HFFc6 (cell line): ENCODE measurements at regions not wholly inside any gene's neighbourhood (a gene's known extent, or its start where the extent isn't known, plus 50 kb on each side); places are given as distances from the start of the nearest gene placed in this dataset.

Experiments
- DNase-seq: peaks from one replicate; pipeline ENCODE4 v3.0.0-alpha.2; 2018
- H3K27ac Mint-ChIP-seq: 2 replicates; pipeline ENCODE4 v1.8.0; 2020; ENCODE audit warnings: mild to moderate bottlenecking, mixed read lengths
- H3K27me3 Mint-ChIP-seq: 2 replicates; pipeline ENCODE4 v1.8.0; 2021; ENCODE audit warnings: mild to moderate bottlenecking, moderate library complexity, mixed read lengths; ENCODE audit not compliant: insufficient read depth
- H3K36me3 Mint-ChIP-seq: 2 replicates; pipeline ENCODE4 v1.8.0; 2021; ENCODE audit warnings: low read depth, mixed read lengths
- H3K4me1 Mint-ChIP-seq: 2 replicates; pipeline ENCODE4 v1.8.0; 2020; ENCODE audit warnings: low read depth, mixed read lengths
- H3K4me3 Mint-ChIP-seq: 2 replicates; pipeline ENCODE4 v1.8.0; 2020; ENCODE audit warnings: mild to moderate bottlenecking, moderate library complexity, mixed read lengths
- H3K9me3 Mint-ChIP-seq: 2 replicates; pipeline ENCODE4 v1.8.0; 2020; ENCODE audit warnings: mild to moderate bottlenecking, mixed read lengths
- CTCF ChIP-seq: fragments of 200-600 bp; sonication (generic); IDR thresholded peaks from 2 replicates; pipeline ENCODE4 v1.5.0; 2021; ENCODE audit warnings: antibody characterized with exemption, mild to moderate bottlenecking

- H3K4me3 Mint-ChIP-seq: no peak overlapping the region
- no peak for DNase-seq
- H3K36me3 Mint-ChIP-seq: no peaks in the 10 kb centered on the region
- H3K27ac Mint-ChIP-seq: no peak overlapping the region
- H3K4me1 Mint-ChIP-seq: peaks cover 18% of the 10 kb centered on the region
- no peak for TF ChIP-seq CTCF
- H3K27me3 Mint-ChIP-seq: peaks cover 22% of the 10 kb centered on the region
- H3K9me3 Mint-ChIP-seq: no peaks in the 10 kb centered on the region
Measured at GRCh38 chr11:123313262-123313661, 116.8 kb upstream of the GRAMD1B start.

GRCh38 chr11:123308077-123308476, 113.0 kb upstream of the CLMP start:
- H3K9me3 Mint-ChIP-seq: no peaks in the 10 kb centered on the region
- peaks cover 35% of the 10 kb centered on the region for H3K4me1 Mint-ChIP-seq
- no peaks in the 10 kb centered on the region for H3K36me3 Mint-ChIP-seq
- peak overlapping the region; percentile 77 for H3K27ac Mint-ChIP-seq
- H3K4me3 Mint-ChIP-seq: peak overlapping the region; percentile 72
- DNase-seq: peak; percentile 64
- peaks cover 4% of the 10 kb centered on the region for H3K27me3 Mint-ChIP-seq
- no peak for TF ChIP-seq CTCF

- Mint-ChIP-seq H3K27me3 (no peaks in the 10 kb centered on the region; the same call in none of the 2 replicates), H3K4me1 (peaks cover 43% of the 10 kb centered on the region), H3K4me3 (peak overlapping the region; percentile 72), H3K36me3 (no peaks in the 10 kb centered on the region), H3K9me3 (no peaks in the 10 kb centered on the region), H3K27ac (peak overlapping the region; percentile 22)
- no peak for DNase-seq
- TF ChIP-seq CTCF: no peak
Measured at GRCh38 chr11:123307276-123307675, 112.2 kb upstream of the CLMP start.

GRCh38 chr11:123306531-123306930, 111.5 kb upstream of the CLMP start:
- Mint-ChIP-seq H3K4me1 (peaks cover 50% of the 10 kb centered on the region), H3K27ac (no peak overlapping the region), H3K27me3 (no peaks in the 10 kb centered on the region; the same call in none of the 2 replicates), H3K36me3 (no peaks in the 10 kb centered on the region), H3K9me3 (no peaks in the 10 kb centered on the region), H3K4me3 (no peak overlapping the region)
- no peak for TF ChIP-seq CTCF
- no peak for DNase-seq

- Mint-ChIP-seq H3K27ac (no peak overlapping the region), H3K4me1 (peaks cover 58% of the 10 kb centered on the region), H3K27me3 (no peaks in the 10 kb centered on the region; the same call in none of the 2 replicates), H3K4me3 (no peak overlapping the region), H3K9me3 (no peaks in the 10 kb centered on the region), H3K36me3 (no peaks in the 10 kb centered on the region)
- DNase-seq: no peak
- TF ChIP-seq CTCF: no peak
Measured at GRCh38 chr11:123305601-123306375, 110.7 kb upstream of the CLMP start.
